ENCODE measurements at regions not wholly inside any gene's neighbourhood (a gene's known extent, or its start where the extent isn't known, plus 50 kb on each side); places are given as distances from the start of the nearest gene placed in this dataset.

DNA sequence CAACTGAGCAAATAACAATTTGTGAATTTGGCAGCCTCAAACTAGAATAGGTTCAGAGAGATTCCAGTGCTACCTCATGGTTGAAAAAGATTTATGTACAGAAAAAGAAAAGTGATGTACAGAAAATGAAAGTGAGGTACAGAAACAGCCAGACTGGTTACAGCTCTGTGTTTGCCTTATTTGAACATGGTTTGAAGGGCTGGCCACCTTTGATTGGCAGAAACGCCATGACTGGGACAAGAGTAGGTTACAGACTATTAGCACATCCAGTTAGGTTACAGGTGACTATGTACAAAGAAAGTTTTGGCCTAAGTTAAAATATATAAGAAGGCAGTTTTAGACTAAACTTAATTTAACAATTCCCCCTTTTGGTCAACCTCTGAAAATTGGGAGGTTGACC lies 309.4 kb downstream of the BTG1 start:
- no peaks in the 10 kb centered on the region for H3K4me1 ChIP-seq
- TF ChIP-seq, protein P1, sequence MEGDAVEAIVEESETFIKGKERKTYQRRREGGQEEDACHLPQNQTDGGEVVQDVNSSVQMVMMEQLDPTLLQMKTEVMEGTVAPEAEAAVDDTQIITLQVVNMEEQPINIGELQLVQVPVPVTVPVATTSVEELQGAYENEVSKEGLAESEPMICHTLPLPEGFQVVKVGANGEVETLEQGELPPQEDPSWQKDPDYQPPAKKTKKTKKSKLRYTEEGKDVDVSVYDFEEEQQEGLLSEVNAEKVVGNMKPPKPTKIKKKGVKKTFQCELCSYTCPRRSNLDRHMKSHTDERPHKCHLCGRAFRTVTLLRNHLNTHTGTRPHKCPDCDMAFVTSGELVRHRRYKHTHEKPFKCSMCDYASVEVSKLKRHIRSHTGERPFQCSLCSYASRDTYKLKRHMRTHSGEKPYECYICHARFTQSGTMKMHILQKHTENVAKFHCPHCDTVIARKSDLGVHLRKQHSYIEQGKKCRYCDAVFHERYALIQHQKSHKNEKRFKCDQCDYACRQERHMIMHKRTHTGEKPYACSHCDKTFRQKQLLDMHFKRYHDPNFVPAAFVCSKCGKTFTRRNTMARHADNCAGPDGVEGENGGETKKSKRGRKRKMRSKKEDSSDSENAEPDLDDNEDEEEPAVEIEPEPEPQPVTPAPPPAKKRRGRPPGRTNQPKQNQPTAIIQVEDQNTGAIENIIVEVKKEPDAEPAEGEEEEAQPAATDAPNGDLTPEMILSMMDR (IDR thresholded peaks at IDR 0.05; ENCODE audit: borderline replicate concordance) = no peak
- no peaks in the 10 kb centered on the region for H3K27me3 ChIP-seq (ENCODE audit: low read depth)
- H3K27ac ChIP-seq (replicated peaks) = no peak overlapping the region
- no peak for DNase-seq
- no peak overlapping the region for H3K4me3 ChIP-seq
- no peaks in the 10 kb centered on the region for H3K9me3 ChIP-seq (replicated peaks)
- H3K36me3 ChIP-seq = no peaks in the 10 kb centered on the region
- intact Hi-C loops (cut with micrococcal nuclease) = no loop called here

GRCh38 chr12:91835693-91836092 lies 310.0 kb downstream of the BTG1 start:
- DNase-seq = no peak
- intact Hi-C loops (cut with micrococcal nuclease) = no loop called here
- H3K9me3 ChIP-seq (replicated peaks) = no peaks in the 10 kb centered on the region
- TF ChIP-seq, protein P1 (IDR thresholded peaks at IDR 0.05; ENCODE audit: borderline replicate concordance) = no peak
- no peaks in the 10 kb centered on the region for H3K36me3 ChIP-seq
- no peak overlapping the region for H3K27ac ChIP-seq (replicated peaks)
- H3K27me3 ChIP-seq (ENCODE audit: low read depth) = no peaks in the 10 kb centered on the region
- no peaks in the 10 kb centered on the region for H3K4me1 ChIP-seq
- no peak overlapping the region for H3K4me3 ChIP-seq

- H3K4me3 ChIP-seq = no peak overlapping the region
- no peaks in the 10 kb centered on the region for H3K9me3 ChIP-seq (replicated peaks)
- DNase-seq = no peak
- TF ChIP-seq, protein P1 (IDR thresholded peaks at IDR 0.05; ENCODE audit: borderline replicate concordance) = no peak
- intact Hi-C loops (cut with micrococcal nuclease) = no loop called here
- H3K36me3 ChIP-seq = no peaks in the 10 kb centered on the region
- no peak overlapping the region for H3K27ac ChIP-seq (replicated peaks)
- no peaks in the 10 kb centered on the region for H3K27me3 ChIP-seq (ENCODE audit: low read depth)
- H3K4me1 ChIP-seq = no peaks in the 10 kb centered on the region
These were observed 311.8 kb downstream of the BTG1 start for GRCh38 chr12:91833780-91834359.

GRCh38 chr12:91825999-91826398 lies 319.6 kb downstream of the BTG1 start:
- Histone ChIP-seq H3K27me3 (ENCODE audit: low read depth) (no peaks in the 10 kb centered on the region), H3K9me3 (replicated peaks) (no peaks in the 10 kb centered on the region), H3K27ac (replicated peaks) (no peak overlapping the region), H3K36me3 (no peaks in the 10 kb centered on the region), H3K4me1 (no peaks in the 10 kb centered on the region), H3K4me3 (no peak overlapping the region)
- TF ChIP-seq, protein P1 (IDR thresholded peaks at IDR 0.05; ENCODE audit: borderline replicate concordance) = no peak
- DNase-seq = no peak
- intact Hi-C loops (cut with micrococcal nuclease) = loop anchor here (10.0 kb wide), 1 partner anchor 739 kb away; no protein-coding TSS in a partner anchor

DNA sequence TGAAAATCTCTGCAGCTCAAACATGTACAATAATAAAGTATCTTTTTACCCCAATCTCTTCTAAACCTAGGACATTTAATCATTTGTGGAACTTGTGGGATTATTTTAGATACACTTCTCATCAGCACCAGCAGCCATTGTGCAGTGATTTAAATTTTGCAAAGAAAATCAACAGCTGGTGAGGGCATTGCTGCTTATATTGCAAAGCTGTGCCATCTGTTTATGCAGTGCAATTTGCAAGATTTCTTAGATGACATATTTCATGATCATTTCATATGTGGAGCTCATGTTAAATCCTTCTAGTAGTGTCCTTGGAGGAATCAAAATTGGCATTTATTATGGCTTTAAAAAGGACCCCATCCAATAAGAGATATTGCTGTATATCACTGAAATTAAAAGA lies 320.7 kb downstream of the BTG1 start:
- Histone ChIP-seq H3K9me3 (replicated peaks) (peaks cover 6% of the 10 kb centered on the region), H3K4me3 (no peak overlapping the region), H3K27ac (replicated peaks) (no peak overlapping the region), H3K27me3 (ENCODE audit: low read depth) (no peaks in the 10 kb centered on the region), H3K4me1 (no peaks in the 10 kb centered on the region), H3K36me3 (no peaks in the 10 kb centered on the region)
- TF ChIP-seq, protein P1 (IDR thresholded peaks at IDR 0.05; ENCODE audit: borderline replicate concordance) = no peak
- no peak for DNase-seq
- intact Hi-C loops (cut with micrococcal nuclease) = loop anchor here (10.0 kb wide), 1 partner anchor 740 kb away; no protein-coding TSS in a partner anchor

Data from left ventricle myocardium inferior (tissue), 1 donor.